OCI-LY7 (cell line): ENCODE measurements at regions not wholly inside any gene's neighbourhood (a gene's known extent, or its start where the extent isn't known, plus 50 kb on each side); places are given as distances from the start of the nearest gene placed in this dataset.

Experiments used
- BruUV-seq: library from RNA; stranded (reverse); fragments of 400-500 nt; replicated peaks from 2 replicates; lab custom pipeline; 2021; lab: Mats Ljungman, UMichigan
- CTCF ChIA-PET: fragments of 300-600 bp; sonication (Branson Sonifier 250); formaldehyde crosslinking; loops from one replicate; lab custom pipeline; 2022; ENCODE audit warnings: antibody characterized with exemption; ENCODE audit not compliant: unreplicated experiment; lab: Charles Lee
- POLR2A ChIA-PET: fragments of 300-600 bp; sonication (Branson Sonifier 250); formaldehyde crosslinking; loops from one replicate; lab custom pipeline; 2022; ENCODE audit warnings: antibody characterized with exemption; lab: Charles Lee
- DNase-seq: peaks from one replicate; pipeline ENCODE4 v3.0.0-alpha.2; 2015; ENCODE audit warnings: low spot score
- H2AFZ ChIP-seq: fragments of 200-600 bp; sonication (generic), shearing (Covaris generic); 2 replicates; pipeline ENCODE4 v1.6.1; 2014; ENCODE audit warnings: mild to moderate bottlenecking, antibody characterized with exemption, low read length, moderate library complexity
- H3K27ac ChIP-seq: fragments of 200-600 bp; sonication (generic); 2 replicates; pipeline ENCODE4 v1.5.1; 2014; ENCODE audit warnings: mixed run types, low read depth, mild to moderate bottlenecking, moderate library complexity, low read length, inconsistent platforms; ENCODE audit not compliant: poor library complexity, severe bottlenecking
- H3K36me3 ChIP-seq: fragments of 200-600 bp; sonication (generic); 2 replicates; pipeline ENCODE4 v1.6.1; 2014; ENCODE audit warnings: mild to moderate bottlenecking, antibody characterized with exemption, low read length, moderate library complexity, mixed read lengths; ENCODE audit not compliant: insufficient read depth
- H3K4me1 ChIP-seq: fragments of 200-600 bp; sonication (generic); 2 replicates; pipeline ENCODE4 v1.5.1; 2014; ENCODE audit warnings: mild to moderate bottlenecking, low read length; ENCODE audit not compliant: insufficient read depth, poor library complexity, severe bottlenecking
- H3K4me2 ChIP-seq: fragments of 200-600 bp; sonication (generic); 2 replicates; pipeline ENCODE4 v1.6.1; 2014; ENCODE audit warnings: mild to moderate bottlenecking, low read length
- H3K4me3 ChIP-seq: fragments of 200-600 bp; sonication (generic); 2 replicates; pipeline ENCODE4 v1.5.1; 2014; ENCODE audit warnings: mild to moderate bottlenecking, low read depth, low read length; ENCODE audit not compliant: poor library complexity, severe bottlenecking
- H3K79me2 ChIP-seq: fragments of 200-600 bp; sonication (generic); 2 replicates; pipeline ENCODE4 v1.6.1; 2016; ENCODE audit warnings: low read depth, mild to moderate bottlenecking, low read length, moderate library complexity, mixed read lengths; ENCODE audit not compliant: insufficient read depth
- H3K9me2 ChIP-seq: fragments of 200-600 bp; sonication (generic); 2 replicates; pipeline ENCODE4 v1.6.1; 2016; ENCODE audit warnings: mild to moderate bottlenecking, low read length, mixed read lengths; ENCODE audit not compliant: insufficient read depth
- H3K9me3 ChIP-seq: fragments of 200-600 bp; sonication (generic); 2 replicates; pipeline ENCODE4 v1.6.1; 2014; ENCODE audit warnings: mild to moderate bottlenecking, mixed run types, low read length, mixed read lengths
- H4K20me1 ChIP-seq: fragments of 200-600 bp; sonication (generic); 2 replicates; pipeline ENCODE4 v1.6.1; 2014; ENCODE audit warnings: mild to moderate bottlenecking, antibody characterized with exemption, low read length, moderate library complexity, mixed read lengths; ENCODE audit not compliant: insufficient read depth
- CTCF ChIP-seq: fragments of 200-600 bp; sonication (generic); conservative IDR thresholded peaks from 2 replicates; pipeline ENCODE4 v1.5.1; 2014; ENCODE audit warnings: mild to moderate bottlenecking, antibody characterized with exemption, low read length, moderate library complexity, mixed read lengths
- EZH2phosphoT487 ChIP-seq: fragments of 200-600 bp; sonication (generic); IDR thresholded peaks from 2 replicates; pipeline ENCODE4 v1.6.1; 2018; ENCODE audit warnings: low read depth, borderline replicate concordance, mild to moderate bottlenecking, mixed run types, antibody characterized with exemption, low read length, moderate library complexity, mixed read lengths
- intact Hi-C: fragments of 100-400 bp; cut with micrococcal nuclease; formaldehyde crosslinking; loops from one replicate; pipeline ENCODE4 v1.10.0; 2022; ENCODE audit not compliant: unreplicated experiment

- H4K20me1 ChIP-seq, result no peaks in the 10 kb centered on the region
- no peaks in the 10 kb centered on the region for H3K36me3 ChIP-seq
- no peaks in the 10 kb centered on the region for H3K4me1 ChIP-seq
- H3K4me2 ChIP-seq, result no peak overlapping the region
- DNase-seq, result no peak
- H3K4me3 ChIP-seq, result no peak overlapping the region
- ChIA-PET POLR2A (no interaction called here), CTCF (no interaction called here)
- H3K9me3 ChIP-seq, result no peaks in the 10 kb centered on the region
- no peak overlapping the region for H2AFZ ChIP-seq
- no peak for TF ChIP-seq CTCF
- no peak for TF ChIP-seq EZH2phosphoT487
- no peaks in the 10 kb centered on the region for H3K9me2 ChIP-seq
- intact Hi-C loops, result no loop called here
- H3K79me2 ChIP-seq, result no peaks in the 10 kb centered on the region
- BruUV-seq, result no TSS peak
- no peak overlapping the region for H3K27ac ChIP-seq
Observed at GRCh38 chr9:12891588-12891987, 116.8 kb downstream of the LURAP1L start.

- H3K4me3 ChIP-seq, result no peak overlapping the region
- POLR2A ChIA-PET, result no interaction called here
- H3K27ac ChIP-seq, result no peak overlapping the region
- no peak for DNase-seq
- H4K20me1 ChIP-seq, result no peaks in the 10 kb centered on the region
- no peaks in the 10 kb centered on the region for H3K9me3 ChIP-seq
- H3K36me3 ChIP-seq, result no peaks in the 10 kb centered on the region
- H3K9me2 ChIP-seq, result no peaks in the 10 kb centered on the region
- H3K79me2 ChIP-seq, result no peaks in the 10 kb centered on the region
- no peak for TF ChIP-seq EZH2phosphoT487
- no peak for TF ChIP-seq CTCF
- CTCF ChIA-PET, result no interaction called here
- no peak overlapping the region for H3K4me2 ChIP-seq
- no peaks in the 10 kb centered on the region for H3K4me1 ChIP-seq
- H2AFZ ChIP-seq, result no peak overlapping the region
- intact Hi-C loops, result no loop called here
- BruUV-seq, result no TSS peak
Observed at GRCh38 chr9:12903316-12903715, 128.5 kb downstream of the LURAP1L start.

- TF ChIP-seq EZH2phosphoT487 (no peak), CTCF (no peak)
- intact Hi-C loops, result no loop called here
- Histone ChIP-seq H3K9me3 (no peaks in the 10 kb centered on the region), H3K4me3 (no peak overlapping the region), H3K4me2 (no peak overlapping the region), H3K9me2 (no peaks in the 10 kb centered on the region), H3K27ac (no peak overlapping the region), H2AFZ (no peak overlapping the region), H3K36me3 (no peaks in the 10 kb centered on the region), H3K79me2 (no peaks in the 10 kb centered on the region), H4K20me1 (no peaks in the 10 kb centered on the region), H3K4me1 (no peaks in the 10 kb centered on the region)
- ChIA-PET POLR2A (interaction anchor here (0.9 kb wide), 1 partner anchor 150 kb away, joined by 4 read pairs; no protein-coding TSS in a partner anchor), CTCF (no interaction called here)
- no peak for DNase-seq
- no TSS peak for BruUV-seq
Observed at GRCh38 chr9:12904261-12905000, 129.6 kb downstream of the LURAP1L start.
